22Rv1 (cell line): ENCODE measurements at regions not wholly inside any gene's neighbourhood (a gene's known extent, or its start where the extent isn't known, plus 50 kb on each side); places are given as distances from the start of the nearest gene placed in this dataset.

Experiments
- ZFX ChIP-seq: fragments of 450-650 bp; IDR thresholded peaks from 2 replicates; pipeline ENCODE4 v1.6.1; 2017; ENCODE audit warnings: antibody characterized with exemption, borderline replicate concordance
- TF ChIP-seq, protein P1 (sequence below): fragments of 450-650 bp; IDR thresholded peaks from 2 replicates; pipeline ENCODE4 v1.5.1; 2017; ENCODE audit warnings: mild to moderate bottlenecking

GRCh38 chr10:29102636-29103035, 186.2 kb upstream of the LYZL1 start:
- TF ChIP-seq, protein P1, sequence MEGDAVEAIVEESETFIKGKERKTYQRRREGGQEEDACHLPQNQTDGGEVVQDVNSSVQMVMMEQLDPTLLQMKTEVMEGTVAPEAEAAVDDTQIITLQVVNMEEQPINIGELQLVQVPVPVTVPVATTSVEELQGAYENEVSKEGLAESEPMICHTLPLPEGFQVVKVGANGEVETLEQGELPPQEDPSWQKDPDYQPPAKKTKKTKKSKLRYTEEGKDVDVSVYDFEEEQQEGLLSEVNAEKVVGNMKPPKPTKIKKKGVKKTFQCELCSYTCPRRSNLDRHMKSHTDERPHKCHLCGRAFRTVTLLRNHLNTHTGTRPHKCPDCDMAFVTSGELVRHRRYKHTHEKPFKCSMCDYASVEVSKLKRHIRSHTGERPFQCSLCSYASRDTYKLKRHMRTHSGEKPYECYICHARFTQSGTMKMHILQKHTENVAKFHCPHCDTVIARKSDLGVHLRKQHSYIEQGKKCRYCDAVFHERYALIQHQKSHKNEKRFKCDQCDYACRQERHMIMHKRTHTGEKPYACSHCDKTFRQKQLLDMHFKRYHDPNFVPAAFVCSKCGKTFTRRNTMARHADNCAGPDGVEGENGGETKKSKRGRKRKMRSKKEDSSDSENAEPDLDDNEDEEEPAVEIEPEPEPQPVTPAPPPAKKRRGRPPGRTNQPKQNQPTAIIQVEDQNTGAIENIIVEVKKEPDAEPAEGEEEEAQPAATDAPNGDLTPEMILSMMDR = no peak
- no peak for TF ChIP-seq ZFX
